CD14-positive monocyte (primary cell): ENCODE measurements at regions not wholly inside any gene's neighbourhood (a gene's known extent, or its start where the extent isn't known, plus 50 kb on each side); places are given as distances from the start of the nearest gene placed in this dataset.

Source experiments
- DNase-seq, 3 donors: peaks; one replicate each; pipeline ENCODE4 v3.0.0-alpha.2; 2011 to 2022
- H2AFZ ChIP-seq: 2 replicates; pipeline ENCODE4 v1.6.0; 2012; ENCODE audit warnings: mild to moderate bottlenecking, low read depth, low read length, inconsistent platforms; ENCODE audit not compliant: insufficient read depth, poor library complexity, severe bottlenecking
- H3K27ac ChIP-seq, 2 donors: 1 replicate in 1 of 2; 2 replicates in 1 of 2; pipeline ENCODE4 v1.5.1; 2012 to 2013; ENCODE audit warnings: low read length in 2 of 2, control low read depth in 1 of 2, inconsistent platforms in 1 of 2, low read depth in 1 of 2, mild to moderate bottlenecking in 1 of 2
- H3K27me3 ChIP-seq, 2 donors: one replicate each; pipeline versions ENCODE4 v1.6.0 to v1.6.1; 2011 to 2013; ENCODE audit warnings: low read length in 2 of 2; ENCODE audit not compliant: control insufficient read depth in 2 of 2, insufficient read depth in 2 of 2
- H3K36me3 ChIP-seq, 2 donors: replicated peaks in 1 of 2; 1 replicate in 1 of 2; 2 replicates in 1 of 2; pipeline versions ENCODE4 v1.5.1 to v1.6.1; 2012 to 2013; ENCODE audit warnings: low read length in 2 of 2, control low read depth in 1 of 2, inconsistent platforms in 1 of 2, mild to moderate bottlenecking in 1 of 2; ENCODE audit not compliant: insufficient read depth in 2 of 2, control insufficient read depth in 1 of 2
- H3K4me1 ChIP-seq, 2 donors: 1 replicate in 1 of 2; 2 replicates in 1 of 2; pipeline versions ENCODE4 v1.5.1 to v1.6.1; 2012 to 2013; ENCODE audit warnings: low read length in 2 of 2, control low read depth in 1 of 2, inconsistent platforms in 1 of 2, mild to moderate bottlenecking in 1 of 2, moderate library complexity in 1 of 2; ENCODE audit not compliant: insufficient read depth in 2 of 2, control insufficient read depth in 1 of 2
- H3K4me2 ChIP-seq: replicated peaks from 2 replicates; pipeline ENCODE3; 2012; ENCODE audit warnings: low read length, moderate library complexity, mild to moderate bottlenecking; ENCODE audit not compliant: poor library complexity, severe bottlenecking; ENCODE audit errors: extremely low read depth
- H3K4me3 ChIP-seq, 3 experiments: fragments of 200-600 bp in 1 of 3; sonication (generic) in 1 of 3; replicated peaks in 1 of 3; 1 replicate in 2 of 3; 2 replicates in 1 of 3; pipeline ENCODE4 v1.5.1; 2011 to 2013; ENCODE audit warnings: low read length in 3 of 3, mild to moderate bottlenecking in 3 of 3, control low read depth in 2 of 3, low read depth in 2 of 3, inconsistent platforms in 1 of 3, moderate library complexity in 1 of 3
- H3K79me2 ChIP-seq: 2 replicates; pipeline ENCODE4 v1.6.0; 2012; ENCODE audit warnings: mild to moderate bottlenecking, control low read depth, inconsistent platforms, low read length, moderate library complexity; ENCODE audit not compliant: insufficient read depth
- H3K9ac ChIP-seq: 2 replicates; pipeline ENCODE4 v1.6.0; 2017; ENCODE audit warnings: low read length, mild to moderate bottlenecking; ENCODE audit not compliant: insufficient read depth, poor library complexity, severe bottlenecking
- H3K9me3 ChIP-seq, 2 donors: replicated peaks in 1 of 2; 1 replicate in 1 of 2; 2 replicates in 1 of 2; pipeline versions ENCODE4 v1.5.1 to v1.6.1; 2012 to 2013; ENCODE audit warnings: low read length in 2 of 2, control low read depth in 1 of 2; ENCODE audit not compliant: control insufficient read depth in 1 of 2, insufficient read depth in 1 of 2
- H4K20me1 ChIP-seq: 2 replicates; pipeline ENCODE4 v1.6.0; 2012; ENCODE audit warnings: mild to moderate bottlenecking, low read length, control low read depth, moderate library complexity; ENCODE audit not compliant: insufficient read depth
- H3K27ac Mint-ChIP-seq, 7 donors: one replicate each; pipeline ENCODE4 v1.8.0; 2020; ENCODE audit warnings: mild to moderate bottlenecking in 7 of 7, mixed read lengths in 7 of 7, moderate library complexity in 6 of 7, inconsistent platforms in 2 of 7
- H3K27me3 Mint-ChIP-seq, 3 donors: one replicate each; pipeline ENCODE4 v1.8.0; 2021 to 2022; ENCODE audit warnings: low read depth in 3 of 3, mild to moderate bottlenecking in 3 of 3, mixed read lengths in 3 of 3, moderate library complexity in 3 of 3, inconsistent platforms in 1 of 3
- H3K36me3 Mint-ChIP-seq, 2 donors: one replicate each; pipeline ENCODE4 v1.8.0; 2020; ENCODE audit warnings: mixed read lengths in 2 of 2, inconsistent platforms in 1 of 2, mild to moderate bottlenecking in 1 of 2
- H3K4me1 Mint-ChIP-seq: one replicate; pipeline ENCODE4 v1.8.0; 2020; ENCODE audit warnings: mild to moderate bottlenecking, mixed read lengths
- H3K4me3 Mint-ChIP-seq, 2 donors: one replicate each; pipeline ENCODE4 v1.8.0; 2020; ENCODE audit warnings: mild to moderate bottlenecking in 2 of 2, mixed read lengths in 2 of 2, moderate library complexity in 1 of 2
- H3K9me3 Mint-ChIP-seq, 7 donors: one replicate each; pipeline ENCODE4 v1.8.0; 2020 to 2022; ENCODE audit warnings: mixed read lengths in 7 of 7, mild to moderate bottlenecking in 6 of 7, moderate library complexity in 6 of 7, inconsistent platforms in 2 of 7
- CTCF ChIP-seq: fragments of 200-600 bp; IDR thresholded peaks from one replicate; pipeline ENCODE4 v1.8.0; 2022; ENCODE audit warnings: antibody characterized with exemption, mild to moderate bottlenecking
- WGBS: methylation state at CpG from one replicate; pipeline ENCODE4 v1.1.5; 2013; ENCODE audit warnings: missing lambda C conversion rate; ENCODE audit not compliant: insufficient coverage; 5-methylcytosine and 5-hydroxymethylcytosine counted together
- intact Hi-C, 2 donors: fragments of 100-400 bp; cut with micrococcal nuclease; formaldehyde crosslinking; loops; one replicate each; pipeline versions ENCODE4 v1.15.0 to v1.15.1; 2023

DNA sequence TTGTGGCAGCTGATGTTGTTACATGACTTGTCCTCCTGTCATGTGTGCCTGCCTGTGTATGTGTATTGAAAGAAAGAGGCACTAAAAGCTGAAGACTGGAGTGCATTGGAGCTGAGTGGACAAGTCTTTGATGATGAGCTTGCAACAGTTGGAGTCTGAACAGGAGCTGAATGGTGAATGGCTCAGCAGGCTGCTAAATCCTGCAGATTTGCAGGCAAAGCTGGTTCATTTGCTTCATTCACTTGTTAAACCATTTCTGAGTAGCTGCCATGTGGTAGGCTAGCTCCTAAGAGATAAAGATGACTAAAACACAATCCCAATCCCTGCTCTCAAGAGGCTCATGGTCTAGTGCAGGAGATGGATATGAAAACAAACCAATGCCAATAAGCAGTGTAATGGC is 217.3 kb downstream of the CHRDL1 start:
- H3K9me3 Mint-ChIP-seq: peaks cover 0 to 8% (median 5%) of the 10 kb centered on the region in 7 donors
- no peak overlapping the region for H3K27ac Mint-ChIP-seq

GRCh38 chrX:110584083-110584482 is 211.5 kb downstream of the CHRDL1 start:
- H3K4me3 ChIP-seq: no peak overlapping the region
- Mint-ChIP-seq H3K4me3 (no peak overlapping the region), H3K9me3 (peaks cover 0 to 8% (median 5%) of the 10 kb centered on the region in 7 donors), H3K27ac (no peak overlapping the region), H3K4me1 (peaks cover 12% of the 10 kb centered on the region), H3K36me3 (no peaks in the 10 kb centered on the region), H3K27me3 (peaks cover 0 to 3% (median 0%) of the 10 kb centered on the region in 3 donors)
- H3K27me3 ChIP-seq: no peaks in the 10 kb centered on the region
- no peaks in the 10 kb centered on the region for H3K36me3 ChIP-seq
- H3K9ac ChIP-seq: no peak overlapping the region
- peaks cover 0 to 3% of the 10 kb centered on the region in 2 donors for H3K4me1 ChIP-seq
- no peaks in the 10 kb centered on the region for H4K20me1 ChIP-seq
- no peaks in the 10 kb centered on the region for H3K9me3 ChIP-seq
- H3K27ac ChIP-seq: no peak overlapping the region
- DNase-seq: no peak
- no CpG with 5 or more reads among the region's 3 CpGs for WGBS
- intact Hi-C loops: no loop called here
- TF ChIP-seq CTCF: no peak
- no peak overlapping the region for H3K4me2 ChIP-seq
- H2AFZ ChIP-seq: no peak overlapping the region
- no peaks in the 10 kb centered on the region for H3K79me2 ChIP-seq

More for the DNA sequence above, 217.3 kb downstream of the CHRDL1 start:
- Histone ChIP-seq H3K9ac (no peak overlapping the region), H3K4me2 (no peak overlapping the region), H3K9me3 (no peaks in the 10 kb centered on the region), H2AFZ (no peak overlapping the region), H4K20me1 (no peaks in the 10 kb centered on the region), H3K4me1 (no peaks in the 10 kb centered on the region), H3K79me2 (no peaks in the 10 kb centered on the region), H3K27ac (no peak overlapping the region), H3K4me3 (no peak overlapping the region), H3K36me3 (no peaks in the 10 kb centered on the region), H3K27me3 (no peaks in the 10 kb centered on the region)
- TF ChIP-seq CTCF: no peak
- H3K27me3 Mint-ChIP-seq: peaks cover 0 to 3% (median 0%) of the 10 kb centered on the region in 3 donors
- no peaks in the 10 kb centered on the region for H3K4me1 Mint-ChIP-seq
- H3K36me3 Mint-ChIP-seq: no peaks in the 10 kb centered on the region
- no peak overlapping the region for H3K4me3 Mint-ChIP-seq
- DNase-seq: no peak
- intact Hi-C loops: no loop called here
